HCT116 (cell line): ENCODE measurements at regions not wholly inside any gene's neighbourhood (a gene's known extent, or its start where the extent isn't known, plus 50 kb on each side); places are given as distances from the start of the nearest gene placed in this dataset.

ENCODE experiments used
- ATAC-seq: fragments of 200-7000 bp; cut with Tn5 transposase; 2 replicates; pipeline ENCODE4 v1.9.1; 2020; ENCODE audit warnings: mild to moderate bottlenecking, moderate library complexity
- BruUV-seq: library from RNA; stranded (reverse); fragments of 400-500 nt; replicated peaks from 2 replicates; lab custom pipeline; 2021; lab: Mats Ljungman, UMichigan
- CTCF ChIA-PET: fragments of 300-600 bp; sonication (Branson Sonifier 250); formaldehyde crosslinking; loops from one replicate; lab custom pipeline; 2021; ENCODE audit warnings: antibody characterized with exemption; lab: Charles Lee
- POLR2A ChIA-PET: fragments of 300-600, 350-600 bp; sonication (Branson Sonifier 250); formaldehyde crosslinking; loops from one replicate; lab custom pipeline; 2021; ENCODE audit warnings: antibody characterized with exemption; lab: Charles Lee
- RAD21 ChIA-PET, 2 experiments: fragments of 300-600 bp; sonication (Branson Sonifier 250); formaldehyde crosslinking; loops; one replicate each; lab custom pipeline; 2023; ENCODE audit warnings: low total read pairs in 2 of 2; ENCODE audit not compliant: uncharacterized antibody in 2 of 2, unreplicated experiment in 2 of 2, low non-redundant PET in 1 of 2; lab: Charles Lee
- DNase-seq: peaks from one replicate; pipeline ENCODE4 v3.0.0-alpha.2; 2010; ENCODE audit warnings: low read depth, low spot score
- H2AFZ ChIP-seq: fragments of 200-600 bp; shearing (Covaris generic), sonication (generic); 2 replicates; pipeline ENCODE4 v1.6.1; 2017; ENCODE audit warnings: low read depth, mixed run types, mixed read lengths, antibody characterized with exemption, low read length; ENCODE audit not compliant: poor library complexity, severe bottlenecking
- H3K27ac ChIP-seq: 2 replicates; pipeline ENCODE4 v1.5.1; 2012; ENCODE audit warnings: low read depth, low read length
- H3K27me3 ChIP-seq: fragments of 200-600 bp; sonication (generic); 2 replicates; pipeline ENCODE4 v1.6.1; 2016; ENCODE audit warnings: mixed run types, low read length, mixed read lengths; ENCODE audit not compliant: insufficient read depth
- H3K36me3 ChIP-seq, 2 experiments: fragments of 200-500 bp in 1 of 2; fragments of 200-600 bp in 1 of 2; sonication (Bioruptor generic) in 1 of 2; sonication (generic) in 1 of 2; 2 replicates each; pipeline versions ENCODE4 v1.5.1 to v1.6.1; 2014 to 2016; ENCODE audit warnings: low read length in 2 of 2, inconsistent platforms in 1 of 2, mixed read lengths in 1 of 2, mixed run types in 1 of 2; ENCODE audit not compliant: insufficient read depth in 2 of 2, control insufficient read depth in 1 of 2
- H3K4me1 ChIP-seq, 2 experiments: fragments of 200-600 bp in 1 of 2; sonication (generic) in 1 of 2; 2 replicates each; pipeline versions ENCODE4 v1.5.1 to v1.6.1; 2012 to 2017; ENCODE audit warnings: low read length in 2 of 2, inconsistent platforms in 1 of 2, mild to moderate bottlenecking in 1 of 2, mixed read lengths in 1 of 2, mixed run types in 1 of 2, moderate library complexity in 1 of 2; ENCODE audit not compliant: insufficient read depth in 2 of 2, control insufficient read depth in 1 of 2
- H3K4me2 ChIP-seq: fragments of 200-600 bp; sonication (generic); 2 replicates; pipeline ENCODE4 v1.6.1; 2017; ENCODE audit warnings: mixed run types, low read length, mixed read lengths
- H3K4me3 ChIP-seq, 2 experiments: fragments of 200-600 bp in 1 of 2; sonication (generic) in 1 of 2; replicated peaks in 1 of 2; 2 replicates each; pipeline ENCODE4 v1.5.1; 2011 to 2016; ENCODE audit warnings: low read length in 2 of 2, control low read depth in 1 of 2, low read depth in 1 of 2, mild to moderate bottlenecking in 1 of 2, mixed read lengths in 1 of 2, mixed run types in 1 of 2
- H3K79me2 ChIP-seq: fragments of 200-600 bp; sonication (generic); 2 replicates; pipeline ENCODE4 v1.6.1; 2017; ENCODE audit warnings: mild to moderate bottlenecking, mixed run types, low read length, moderate library complexity, mixed read lengths; ENCODE audit not compliant: insufficient read depth
- H3K9ac ChIP-seq: fragments of 200-600 bp; sonication (generic); 2 replicates; pipeline ENCODE4 v1.6.1; 2016; ENCODE audit warnings: low read length, mixed read lengths
- H3K9me2 ChIP-seq: fragments of 200-600 bp; sonication (generic), shearing (Covaris generic); 2 replicates; pipeline ENCODE4 v1.6.1; 2017; ENCODE audit warnings: mixed run types, mild to moderate bottlenecking, moderate library complexity; ENCODE audit not compliant: insufficient read depth
- H3K9me3 ChIP-seq, 2 experiments: fragments of 200-500 bp in 1 of 2; fragments of 200-600 bp in 1 of 2; sonication (Bioruptor generic) in 1 of 2; sonication (generic) in 1 of 2; 2 replicates each; pipeline ENCODE4 v1.6.1; 2014 to 2017; ENCODE audit warnings: low read length in 2 of 2, mixed read lengths in 2 of 2, inconsistent platforms in 1 of 2, low read depth in 1 of 2, mild to moderate bottlenecking in 1 of 2, mixed run types in 1 of 2, moderate library complexity in 1 of 2; ENCODE audit not compliant: control insufficient read depth in 1 of 2, insufficient read depth in 1 of 2
- H4K20me1 ChIP-seq: fragments of 200-600 bp; sonication (generic), shearing (Covaris generic); 2 replicates; pipeline ENCODE4 v1.6.1; 2017; ENCODE audit warnings: mixed run types, mild to moderate bottlenecking, moderate library complexity; ENCODE audit not compliant: insufficient read depth
- CBX3 ChIP-seq: IDR thresholded peaks from 2 replicates; pipeline ENCODE4 v1.6.1; 2012; ENCODE audit warnings: low read depth
- ELF1 ChIP-seq: IDR thresholded peaks from 2 replicates; pipeline ENCODE4 v1.6.1; 2012; ENCODE audit warnings: low read depth, borderline replicate concordance
- EZH2 ChIP-seq: fragments of 200-600 bp; sonication (generic); IDR thresholded peaks from 2 replicates; pipeline ENCODE4 v1.6.1; 2017; ENCODE audit warnings: antibody characterized with exemption, mixed run types
- EZH2phosphoT487 ChIP-seq: fragments of 200-600 bp; IDR thresholded peaks from 2 replicates; pipeline ENCODE4 v1.6.1; 2018; ENCODE audit warnings: antibody characterized with exemption, borderline replicate concordance
- JUND ChIP-seq: IDR thresholded peaks from 2 replicates; pipeline ENCODE4 v1.6.1; 2012
- SIN3A ChIP-seq: IDR thresholded peaks from 2 replicates; pipeline ENCODE4 v1.6.1; 2012; ENCODE audit warnings: low read depth
- SP1 ChIP-seq: IDR thresholded peaks from 2 replicates; pipeline ENCODE4 v1.6.1; 2012; ENCODE audit warnings: low read depth
- SRF ChIP-seq: IDR thresholded peaks from 2 replicates; pipeline ENCODE4 v1.6.1; 2012; ENCODE audit warnings: low read depth
- TCF7L2 ChIP-seq: IDR thresholded peaks from 2 replicates; pipeline ENCODE4 v1.7.0; 2011; ENCODE audit warnings: borderline replicate concordance, inconsistent platforms; ENCODE audit not compliant: insufficient read depth, insufficient read length; ENCODE audit errors: extremely low read depth
- ZNF274 ChIP-seq: fragments of 200-500 bp; sonication (Bioruptor generic); IDR thresholded peaks from 2 replicates; pipeline ENCODE4 v1.6.1; 2014; ENCODE audit warnings: mild to moderate bottlenecking, low read depth, low read length, inconsistent platforms
- intact Hi-C: fragments of 100-400 bp; cut with micrococcal nuclease; formaldehyde crosslinking; loops from 2 replicates; pipeline ENCODE4 v1.10.0; 2022
- TF ChIP-seq, protein P1 (sequence below), 3 experiments: fragments of 200-600 bp in 1 of 3; sonication (generic) in 1 of 3; IDR thresholded peaks in 2 of 3; conservative IDR thresholded peaks in 1 of 3; 2 replicates each; pipeline ENCODE4 v1.5.1; 2012 to 2017; ENCODE audit warnings: low read depth in 2 of 3, low read length in 2 of 3, antibody characterized with exemption in 1 of 3, borderline replicate concordance in 1 of 3, control low read depth in 1 of 3, mild to moderate bottlenecking in 1 of 3, mixed read lengths in 1 of 3, mixed run types in 1 of 3, moderate library complexity in 1 of 3; ENCODE audit not compliant: insufficient read depth in 1 of 3

- ATAC-seq (no peak), DNase-seq (no peak)
- Histone ChIP-seq H4K20me1 (no peaks in the 10 kb centered on the region), H2AFZ (no peak overlapping the region), H3K9ac (no peak overlapping the region), H3K4me3 (no peak overlapping the region), H3K9me3 (no peaks in the 10 kb centered on the region), H3K36me3 (no peaks in the 10 kb centered on the region), H3K27ac (no peak overlapping the region), H3K27me3 (no peaks in the 10 kb centered on the region), H3K79me2 (no peaks in the 10 kb centered on the region), H3K4me1 (peaks cover 0 to 6% of the 10 kb centered on the region in 2 experiments; a peak in 2 of 4 replicates), H3K9me2 (no peaks in the 10 kb centered on the region), H3K4me2 (no peak overlapping the region)
- TF ChIP-seq SP1: no peak
- no peak for TF ChIP-seq ELF1
- TF ChIP-seq JUND: no peak
- no peak for TF ChIP-seq SIN3A
- no peak for TF ChIP-seq EZH2phosphoT487
- no peak for TF ChIP-seq ZNF274
- TF ChIP-seq, protein P1, sequence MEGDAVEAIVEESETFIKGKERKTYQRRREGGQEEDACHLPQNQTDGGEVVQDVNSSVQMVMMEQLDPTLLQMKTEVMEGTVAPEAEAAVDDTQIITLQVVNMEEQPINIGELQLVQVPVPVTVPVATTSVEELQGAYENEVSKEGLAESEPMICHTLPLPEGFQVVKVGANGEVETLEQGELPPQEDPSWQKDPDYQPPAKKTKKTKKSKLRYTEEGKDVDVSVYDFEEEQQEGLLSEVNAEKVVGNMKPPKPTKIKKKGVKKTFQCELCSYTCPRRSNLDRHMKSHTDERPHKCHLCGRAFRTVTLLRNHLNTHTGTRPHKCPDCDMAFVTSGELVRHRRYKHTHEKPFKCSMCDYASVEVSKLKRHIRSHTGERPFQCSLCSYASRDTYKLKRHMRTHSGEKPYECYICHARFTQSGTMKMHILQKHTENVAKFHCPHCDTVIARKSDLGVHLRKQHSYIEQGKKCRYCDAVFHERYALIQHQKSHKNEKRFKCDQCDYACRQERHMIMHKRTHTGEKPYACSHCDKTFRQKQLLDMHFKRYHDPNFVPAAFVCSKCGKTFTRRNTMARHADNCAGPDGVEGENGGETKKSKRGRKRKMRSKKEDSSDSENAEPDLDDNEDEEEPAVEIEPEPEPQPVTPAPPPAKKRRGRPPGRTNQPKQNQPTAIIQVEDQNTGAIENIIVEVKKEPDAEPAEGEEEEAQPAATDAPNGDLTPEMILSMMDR (IDR thresholded peaks at IDR 0.05 in 2 of 3, conservative IDR thresholded peaks at IDR 0.05 in 1 of 3; ENCODE audit: borderline replicate concordance in 1 of 3, insufficient read depth in 1 of 3, low read depth in 2 of 3, low read length in 2 of 3): no peak
- no peak for TF ChIP-seq EZH2
- TF ChIP-seq SRF: no peak
- no peak for TF ChIP-seq TCF7L2
- TF ChIP-seq CBX3: no peak
- intact Hi-C loops: no loop called here
- ChIA-PET CTCF (no interaction called here), RAD21 (no interaction called here), POLR2A (no interaction called here)
- BruUV-seq: no TSS peak
Measured at GRCh38 chr4:100100985-100101384, 89.3 kb downstream of the DDIT4L start.
